ENCODE measurements at regions not wholly inside any gene's neighbourhood (a gene's known extent, or its start where the extent isn't known, plus 50 kb on each side); places are given as distances from the start of the nearest gene placed in this dataset.
A peak's percentile ranks its signal among the peaks of the same experiment; 100 is the strongest.

GRCh38 chr10:58050575-58050974 lies 217.1 kb downstream of the IPMK start:
- no peaks in the 10 kb centered on the region for H3K9me3 ChIP-seq (replicated peaks)
- DNase-seq = no peak
- H3K27me3 ChIP-seq = no peaks in the 10 kb centered on the region
- H3K36me3 ChIP-seq = no peaks in the 10 kb centered on the region
- H3K4me1 ChIP-seq = no peaks in the 10 kb centered on the region
- H3K4me3 ChIP-seq = no peak overlapping the region
- H3K27ac ChIP-seq = no peak overlapping the region

- Histone ChIP-seq H3K9me3 (replicated peaks) (no peaks in the 10 kb centered on the region), H3K4me3 (no peak overlapping the region), H3K27me3 (no peaks in the 10 kb centered on the region), H3K4me1 (no peaks in the 10 kb centered on the region), H3K36me3 (no peaks in the 10 kb centered on the region), H3K27ac (no peak overlapping the region)
- DNase-seq = no peak
Measured at GRCh38 chr10:58048936-58049335, 218.8 kb downstream of the IPMK start.

- DNase-seq = no peak
- Histone ChIP-seq H3K9me3 (replicated peaks) (no peaks in the 10 kb centered on the region), H3K27me3 (no peaks in the 10 kb centered on the region)
Measured at GRCh38 chr10:58044072-58044471, 223.6 kb downstream of the IPMK start.

GRCh38 chr10:58041901-58042300 lies 225.8 kb downstream of the IPMK start:
- H3K27ac ChIP-seq = no peak overlapping the region
- no peaks in the 10 kb centered on the region for H3K36me3 ChIP-seq
- H3K9me3 ChIP-seq (replicated peaks) = no peaks in the 10 kb centered on the region
- H3K4me1 ChIP-seq = no peaks in the 10 kb centered on the region
- no peak for DNase-seq
- H3K4me3 ChIP-seq = no peak overlapping the region
- H3K27me3 ChIP-seq = no peaks in the 10 kb centered on the region

More at GRCh38 chr10:58044072-58044471, 223.6 kb downstream of the IPMK start:
- Histone ChIP-seq H3K36me3 (no peaks in the 10 kb centered on the region), H3K27ac (no peak overlapping the region), H3K4me3 (no peak overlapping the region), H3K4me1 (no peaks in the 10 kb centered on the region)

GRCh38 chr10:58030208-58030607 lies 237.5 kb downstream of the IPMK start:
- Histone ChIP-seq H3K4me3 (no peak overlapping the region), H3K27me3 (no peaks in the 10 kb centered on the region), H3K27ac (no peak overlapping the region), H3K9me3 (replicated peaks) (no peaks in the 10 kb centered on the region), H3K36me3 (no peaks in the 10 kb centered on the region), H3K4me1 (peaks cover 19% of the 10 kb centered on the region)
- DNase-seq = peak in 1 of 2 experiments; percentile 6

GRCh38 chr10:58028597-58029366 lies 238.9 kb downstream of the IPMK start:
- no peaks in the 10 kb centered on the region for H3K9me3 ChIP-seq (replicated peaks)
- H3K27ac ChIP-seq = peak overlapping the region; percentile 58
- peaks cover 22% of the 10 kb centered on the region for H3K4me1 ChIP-seq
- no peaks in the 10 kb centered on the region for H3K27me3 ChIP-seq
- H3K36me3 ChIP-seq = no peaks in the 10 kb centered on the region
- H3K4me3 ChIP-seq = no peak overlapping the region
- peak; percentile 37 to 49 for DNase-seq

- Histone ChIP-seq H3K9me3 (replicated peaks) (no peaks in the 10 kb centered on the region; the same call in 1 of the 2 replicates), H3K36me3 (no peaks in the 10 kb centered on the region), H3K27ac (peak overlapping the region; percentile 50), H3K4me1 (peaks cover 28% of the 10 kb centered on the region), H3K4me3 (no peak overlapping the region), H3K27me3 (no peaks in the 10 kb centered on the region)
- DNase-seq = peak in 1 of 2 experiments; percentile 17
Measured at GRCh38 chr10:58027426-58027825, 240.3 kb downstream of the IPMK start.

GRCh38 chr10:58026036-58026435 lies 241.7 kb downstream of the IPMK start:
- H3K4me1 ChIP-seq = peaks cover 28% of the 10 kb centered on the region
- H3K36me3 ChIP-seq = no peaks in the 10 kb centered on the region
- no peaks in the 10 kb centered on the region; the same call in 1 of the 2 replicates for H3K9me3 ChIP-seq (replicated peaks)
- no peak for DNase-seq
- H3K27ac ChIP-seq = no peak overlapping the region
- no peaks in the 10 kb centered on the region for H3K27me3 ChIP-seq
- no peak overlapping the region for H3K4me3 ChIP-seq

- no peak overlapping the region for H3K4me3 ChIP-seq
- H3K36me3 ChIP-seq = no peaks in the 10 kb centered on the region
- peak in 1 of 2 experiments; percentile 24 for DNase-seq
- H3K9me3 ChIP-seq (replicated peaks) = no peaks in the 10 kb centered on the region; the same call in 1 of the 2 replicates
- H3K4me1 ChIP-seq = peaks cover 21% of the 10 kb centered on the region
- no peaks in the 10 kb centered on the region for H3K27me3 ChIP-seq
- peak overlapping the region; percentile 60 for H3K27ac ChIP-seq
Measured at GRCh38 chr10:58023341-58024073, 244.2 kb downstream of the IPMK start.

GRCh38 chr10:58019863-58020537 lies 247.7 kb downstream of the IPMK start:
- peaks cover 9% of the 10 kb centered on the region for H3K4me1 ChIP-seq
- no peak overlapping the region for H3K4me3 ChIP-seq

GRCh38 chr10:58017719-58018367 lies 249.9 kb downstream of the IPMK start:
- no peaks in the 10 kb centered on the region for H3K27me3 ChIP-seq
- no peaks in the 10 kb centered on the region for H3K36me3 ChIP-seq
- H3K4me1 ChIP-seq = peaks cover 5% of the 10 kb centered on the region
- no peak overlapping the region for H3K4me3 ChIP-seq
- no peaks in the 10 kb centered on the region for H3K9me3 ChIP-seq (replicated peaks)
- H3K27ac ChIP-seq = no peak overlapping the region
- no peak for DNase-seq

More at GRCh38 chr10:58019863-58020537, 247.7 kb downstream of the IPMK start:
- H3K9me3 ChIP-seq (replicated peaks) = no peaks in the 10 kb centered on the region; the same call in 1 of the 2 replicates
- no peaks in the 10 kb centered on the region for H3K27me3 ChIP-seq
- H3K36me3 ChIP-seq = no peaks in the 10 kb centered on the region
- no peak overlapping the region for H3K27ac ChIP-seq
- no peak for DNase-seq

- no peak overlapping the region for H3K27ac ChIP-seq
- DNase-seq = no peak
- no peaks in the 10 kb centered on the region for H3K27me3 ChIP-seq
- H3K36me3 ChIP-seq = no peaks in the 10 kb centered on the region
- peaks cover 5% of the 10 kb centered on the region for H3K4me1 ChIP-seq
- H3K9me3 ChIP-seq (replicated peaks) = no peaks in the 10 kb centered on the region
- no peak overlapping the region for H3K4me3 ChIP-seq
Measured at GRCh38 chr10:58016614-58017013, 251.1 kb downstream of the IPMK start.

GRCh38 chr10:58014436-58014835 lies 253.3 kb downstream of the IPMK start:
- Histone ChIP-seq H3K27ac (no peak overlapping the region; the same call in 1 of the 2 replicates), H3K4me1 (peaks cover 5% of the 10 kb centered on the region), H3K4me3 (no peak overlapping the region), H3K36me3 (no peaks in the 10 kb centered on the region), H3K9me3 (replicated peaks) (no peaks in the 10 kb centered on the region), H3K27me3 (no peaks in the 10 kb centered on the region)
- no peak for DNase-seq

- Histone ChIP-seq H3K27ac (no peak overlapping the region), H3K9me3 (replicated peaks) (no peaks in the 10 kb centered on the region), H3K27me3 (no peaks in the 10 kb centered on the region), H3K4me1 (peaks cover 5% of the 10 kb centered on the region), H3K4me3 (no peak overlapping the region), H3K36me3 (no peaks in the 10 kb centered on the region)
- no peak for DNase-seq
Measured at GRCh38 chr10:58013406-58013805, 254.3 kb downstream of the IPMK start.
